ENCODE measurements at regions not wholly inside any gene's neighbourhood (a gene's known extent, or its start where the extent isn't known, plus 50 kb on each side); places are given as distances from the start of the nearest gene placed in this dataset.

DNA sequence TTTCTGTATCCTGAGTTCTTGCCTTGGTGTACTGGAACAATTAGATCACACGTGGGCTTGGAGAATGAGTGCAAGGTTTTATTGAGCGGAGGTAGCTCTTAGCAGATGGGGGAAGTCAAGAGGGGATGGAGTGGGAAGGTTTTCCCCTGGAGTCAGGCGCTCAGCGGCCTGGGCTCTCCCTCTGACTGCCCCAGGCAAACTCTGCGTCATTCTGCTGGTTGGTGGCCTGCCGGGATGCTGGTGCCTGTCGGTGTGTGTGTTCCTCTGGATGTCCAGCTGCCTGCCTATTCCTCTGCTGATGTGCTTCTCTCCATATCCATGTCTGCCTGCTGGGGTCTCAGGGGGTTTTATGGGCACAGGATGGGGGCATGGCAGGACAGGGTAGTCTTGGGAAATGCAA, 111.0 kb downstream of the TRIB2 start:
- Histone ChIP-seq H4K20me1 (ENCODE audit: low read depth) (no peaks in the 10 kb centered on the region), H3K4me1 (peaks cover 4% of the 10 kb centered on the region), H3K27ac (no peak overlapping the region), H3K36me3 (no peaks in the 10 kb centered on the region), H3K79me2 (ENCODE audit: low read depth) (no peaks in the 10 kb centered on the region), H3F3A (ENCODE audit: low read depth) (no peaks in the 10 kb centered on the region), H3K4me3 (no peak overlapping the region), H3K9ac (no peak overlapping the region), H2AFZ (replicated peaks) (no peak overlapping the region), H3K4me2 (no peak overlapping the region), H3K27me3 (no peaks in the 10 kb centered on the region), H3K9me3 (ENCODE audit: low read depth) (no peaks in the 10 kb centered on the region)
- no peaks in the 10 kb centered on the region for H3K36me3 Mint-ChIP-seq
- no peak for DNase-seq (ENCODE audit: low spot score)
- H3K27me3 Mint-ChIP-seq (ENCODE audit: insufficient read depth, low read depth), result peaks cover 12% of the 10 kb centered on the region
- H3K9me3 Mint-ChIP-seq, result no peaks in the 10 kb centered on the region
- no peak overlapping the region for H3K4me3 Mint-ChIP-seq
- H3K27ac Mint-ChIP-seq, result no peak overlapping the region
- H3K4me1 Mint-ChIP-seq, result peaks cover 41% of the 10 kb centered on the region
- TF ChIP-seq, protein P1, sequence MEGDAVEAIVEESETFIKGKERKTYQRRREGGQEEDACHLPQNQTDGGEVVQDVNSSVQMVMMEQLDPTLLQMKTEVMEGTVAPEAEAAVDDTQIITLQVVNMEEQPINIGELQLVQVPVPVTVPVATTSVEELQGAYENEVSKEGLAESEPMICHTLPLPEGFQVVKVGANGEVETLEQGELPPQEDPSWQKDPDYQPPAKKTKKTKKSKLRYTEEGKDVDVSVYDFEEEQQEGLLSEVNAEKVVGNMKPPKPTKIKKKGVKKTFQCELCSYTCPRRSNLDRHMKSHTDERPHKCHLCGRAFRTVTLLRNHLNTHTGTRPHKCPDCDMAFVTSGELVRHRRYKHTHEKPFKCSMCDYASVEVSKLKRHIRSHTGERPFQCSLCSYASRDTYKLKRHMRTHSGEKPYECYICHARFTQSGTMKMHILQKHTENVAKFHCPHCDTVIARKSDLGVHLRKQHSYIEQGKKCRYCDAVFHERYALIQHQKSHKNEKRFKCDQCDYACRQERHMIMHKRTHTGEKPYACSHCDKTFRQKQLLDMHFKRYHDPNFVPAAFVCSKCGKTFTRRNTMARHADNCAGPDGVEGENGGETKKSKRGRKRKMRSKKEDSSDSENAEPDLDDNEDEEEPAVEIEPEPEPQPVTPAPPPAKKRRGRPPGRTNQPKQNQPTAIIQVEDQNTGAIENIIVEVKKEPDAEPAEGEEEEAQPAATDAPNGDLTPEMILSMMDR (IDR thresholded peaks at IDR 0.05), result no peak
- TF ChIP-seq EZH2phosphoT487 (IDR thresholded peaks at IDR 0.05), result no peak
- TF ChIP-seq EZH2 (IDR thresholded peaks at IDR 0.05), result no peak

GRCh38 chr2:12828980-12829379, 112.2 kb downstream of the TRIB2 start:
- H3K4me1 ChIP-seq, result peaks cover 4% of the 10 kb centered on the region
- peaks cover 2% of the 10 kb centered on the region for H3K9me3 Mint-ChIP-seq
- no peaks in the 10 kb centered on the region for H3K36me3 Mint-ChIP-seq

DNA sequence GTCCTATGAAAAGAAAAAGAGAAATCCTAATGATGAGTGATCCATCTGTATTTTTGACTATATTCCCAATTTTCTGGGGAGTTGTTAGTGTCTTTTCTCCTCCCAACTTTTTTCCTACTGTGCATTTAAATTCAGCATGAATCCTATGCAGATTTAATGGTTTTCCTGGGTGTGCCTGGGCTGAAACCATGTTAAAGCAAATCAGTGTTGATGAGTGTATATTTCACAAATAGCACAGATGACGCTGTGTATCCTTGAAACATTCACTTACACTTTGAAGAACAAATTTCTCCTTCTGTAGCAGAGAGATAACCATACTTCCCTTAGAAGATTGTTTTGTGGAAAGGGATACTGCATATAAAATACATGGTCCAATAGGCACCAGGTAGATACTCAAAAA, 114.3 kb downstream of the TRIB2 start:
- H3K27ac ChIP-seq, result no peak overlapping the region
- Mint-ChIP-seq H3K9me3 (peaks cover 2% of the 10 kb centered on the region), H3K4me1 (peaks cover 21% of the 10 kb centered on the region), H3K27me3 (ENCODE audit: insufficient read depth, low read depth) (peaks cover 7% of the 10 kb centered on the region), H3K27ac (no peak overlapping the region), H3K4me3 (no peak overlapping the region), H3K36me3 (no peaks in the 10 kb centered on the region)
- H3K9me3 ChIP-seq (ENCODE audit: low read depth), result no peaks in the 10 kb centered on the region
- H3F3A ChIP-seq (ENCODE audit: low read depth), result no peaks in the 10 kb centered on the region
- H3K79me2 ChIP-seq (ENCODE audit: low read depth), result no peaks in the 10 kb centered on the region
- DNase-seq (ENCODE audit: low spot score), result no peak
- H2AFZ ChIP-seq (replicated peaks), result no peak overlapping the region
- no peaks in the 10 kb centered on the region for H3K36me3 ChIP-seq
- no peaks in the 10 kb centered on the region for H4K20me1 ChIP-seq (ENCODE audit: low read depth)
- no peaks in the 10 kb centered on the region for H3K27me3 ChIP-seq
- H3K4me2 ChIP-seq, result no peak overlapping the region
- no peak overlapping the region for H3K9ac ChIP-seq
- no peak for TF ChIP-seq EZH2 (IDR thresholded peaks at IDR 0.05)
- no peak for TF ChIP-seq EZH2phosphoT487 (IDR thresholded peaks at IDR 0.05)
- TF ChIP-seq, protein P1 (IDR thresholded peaks at IDR 0.05), result no peak
- no peak overlapping the region for H3K4me3 ChIP-seq
- no peaks in the 10 kb centered on the region for H3K4me1 ChIP-seq

More at GRCh38 chr2:12828980-12829379, 112.2 kb downstream of the TRIB2 start:
- H3K36me3 ChIP-seq, result no peaks in the 10 kb centered on the region
- H3K4me3 ChIP-seq, result no peak overlapping the region
- no peak overlapping the region for H3K4me2 ChIP-seq
- no peaks in the 10 kb centered on the region for H3K9me3 ChIP-seq (ENCODE audit: low read depth)
- peak; percentile 11 for DNase-seq (ENCODE audit: low spot score)
- H3K27me3 ChIP-seq, result no peaks in the 10 kb centered on the region
- peaks cover 34% of the 10 kb centered on the region for H3K4me1 Mint-ChIP-seq
- H3K27ac Mint-ChIP-seq, result no peak overlapping the region
- H3K27ac ChIP-seq, result no peak overlapping the region
- H3K9ac ChIP-seq, result no peak overlapping the region
- no peak overlapping the region for H2AFZ ChIP-seq (replicated peaks)
- TF ChIP-seq, protein P1 (IDR thresholded peaks at IDR 0.05), result no peak
- TF ChIP-seq EZH2 (IDR thresholded peaks at IDR 0.05), result no peak
- TF ChIP-seq EZH2phosphoT487 (IDR thresholded peaks at IDR 0.05), result no peak
- H3F3A ChIP-seq (ENCODE audit: low read depth), result no peaks in the 10 kb centered on the region
- no peaks in the 10 kb centered on the region for H3K79me2 ChIP-seq (ENCODE audit: low read depth)
- no peaks in the 10 kb centered on the region for H4K20me1 ChIP-seq (ENCODE audit: low read depth)
- H3K27me3 Mint-ChIP-seq (ENCODE audit: insufficient read depth, low read depth), result peaks cover 9% of the 10 kb centered on the region
- no peak overlapping the region for H3K4me3 Mint-ChIP-seq
